ENCODE measurements at regions not wholly inside any gene's neighbourhood (a gene's known extent, or its start where the extent isn't known, plus 50 kb on each side); places are given as distances from the start of the nearest gene placed in this dataset.

GRCh38 chr5:50535393-50535792 lies 94.3 kb upstream of the EMB start:
- TF ChIP-seq REST (IDR thresholded peaks at IDR 0.05): no peak
- no peak for TF ChIP-seq CEBPB (IDR thresholded peaks at IDR 0.05)
- no peak for TF ChIP-seq CTCF (IDR thresholded peaks at IDR 0.05)
- no peak for TF ChIP-seq RFX5 (IDR thresholded peaks at IDR 0.05)
- TF ChIP-seq ESRRA (IDR thresholded peaks at IDR 0.05; ENCODE audit: borderline replicate concordance, low read length): no peak
- no peak for TF ChIP-seq CHD2 (IDR thresholded peaks at IDR 0.05; ENCODE audit: low read length, partially characterized antibody)
- no peak for TF ChIP-seq KDM1A (IDR thresholded peaks at IDR 0.05; ENCODE audit: low read depth)
- no peak for TF ChIP-seq SREBF2 (IDR thresholded peaks at IDR 0.05)
- no peak for TF ChIP-seq RAD21 (conservative IDR thresholded peaks at IDR 0.05 in 1 of 2, IDR thresholded peaks at IDR 0.05 in 1 of 2)
- no peak for TF ChIP-seq EP300 (IDR thresholded peaks at IDR 0.05)
